A549 (cell line): ENCODE measurements at regions not wholly inside any gene's neighbourhood (a gene's known extent, or its start where the extent isn't known, plus 50 kb on each side); places are given as distances from the start of the nearest gene placed in this dataset.

Source experiments
- ATAC-seq, 2 experiments: fragments of 200-7000 bp in 1 of 2; fragments of >200 bp in 1 of 2; cut with Nextera tagmentation in 1 of 2; cut with Tn5 transposase in 1 of 2; 3 replicates each; pipeline versions ENCODE4 v1.8.0 to v1.9.1; 2018 to 2020; ENCODE audit warnings: mild to moderate bottlenecking in 1 of 2, moderate library complexity in 1 of 2
- CTCF ChIA-PET: fragments of 300-600 bp; sonication (Branson Sonifier 250); formaldehyde crosslinking; extraction: SDS; loops from one replicate; lab custom pipeline; 2021; ENCODE audit warnings: antibody characterized with exemption, inconsistent platforms; lab: Yijun Ruan, JAX
- POLR2A ChIA-PET: fragments of 350-600 bp; formaldehyde crosslinking; extraction: SDS; loops from one replicate; lab custom pipeline; 2021; ENCODE audit warnings: antibody characterized with exemption, inconsistent platforms; lab: Yijun Ruan, JAX
- DNase-seq, 2 experiments: peaks; one replicate each; pipeline versions ENCODE4 v3.0.0 to v3.0.0-alpha.2; 2011 to 2016; ENCODE audit warnings: low read depth in 1 of 2, low spot score in 1 of 2
- FAIRE-seq: peaks from 2 replicates; lab custom pipeline; 2011; peaks lifted over from hg19 to GRCh38; lab: Jason Lieb, UNC
- H3K27ac ChIP-seq, 2 experiments: fragments of >200 bp; sonication (Bioruptor Twin); formaldehyde crosslinking; 3 replicates each; pipeline ENCODE4 v1.5.1; 2016 to 2017
- H3K4me1 ChIP-seq: fragments of >200 bp; sonication (Bioruptor Twin); formaldehyde crosslinking; 3 replicates; pipeline ENCODE4 v1.6.1; 2016
- H3K4me2 ChIP-seq: fragments of >200 bp; sonication (Bioruptor Twin); formaldehyde crosslinking; 3 replicates; pipeline ENCODE4 v1.6.1; 2016
- H3K4me3 ChIP-seq: fragments of >200 bp; sonication (Bioruptor Twin); formaldehyde crosslinking; 3 replicates; pipeline ENCODE4 v1.5.1; 2016
- H3K9me3 ChIP-seq: fragments of >200 bp; sonication (Bioruptor Twin); formaldehyde crosslinking; 3 replicates; pipeline ENCODE4 v1.6.1; 2016
- ATOH8 ChIP-seq: fragments of 250-450 bp; sonication (Bioruptor Pico); IDR thresholded peaks from 2 replicates; pipeline ENCODE4 v1.5.0; 2020; ENCODE audit warnings: low read depth, mild to moderate bottlenecking, moderate library complexity
- BHLHE40 ChIP-seq: IDR thresholded peaks from 2 replicates; pipeline ENCODE4 v1.6.1; 2012; ENCODE audit warnings: low read depth, low read length, inconsistent platforms
- CBX2 ChIP-seq: fragments of 200-600 bp; sonication (generic); IDR thresholded peaks from 2 replicates; pipeline ENCODE4 v1.6.1; 2016; ENCODE audit warnings: low read depth, mild to moderate bottlenecking, borderline replicate concordance
- CBX8 ChIP-seq: fragments of 200-600 bp; sonication (generic); IDR thresholded peaks from 2 replicates; pipeline ENCODE4 v1.6.1; 2016
- CHD2 ChIP-seq: fragments of 150-350 bp; IDR thresholded peaks from 2 replicates; pipeline ENCODE4 v1.6.1; 2014; ENCODE audit warnings: low read length; ENCODE audit not compliant: partially characterized antibody
- CHD4 ChIP-seq: fragments of 200-600 bp; sonication (generic); IDR thresholded peaks from 2 replicates; pipeline ENCODE4 v1.6.1; 2016; ENCODE audit warnings: antibody characterized with exemption, mild to moderate bottlenecking, borderline replicate concordance
- CTCF ChIP-seq: fragments of >200 bp; sonication (Bioruptor Twin); formaldehyde crosslinking; IDR thresholded peaks from 3 replicates; pipeline ENCODE4 v1.5.1; 2016
- EHMT2 ChIP-seq: fragments of 200-600 bp; sonication (generic); IDR thresholded peaks from 2 replicates; pipeline ENCODE4 v1.6.1; 2016; ENCODE audit warnings: antibody characterized with exemption, low read depth, mild to moderate bottlenecking, moderate library complexity
- ESRRA ChIP-seq: fragments of 150-350 bp; IDR thresholded peaks from 2 replicates; pipeline ENCODE4 v1.6.1; 2014; ENCODE audit warnings: mild to moderate bottlenecking, low read length, borderline replicate concordance
- FOXS1 ChIP-seq: fragments of 250-450 bp; sonication (Bioruptor Pico); IDR thresholded peaks from 2 replicates; pipeline ENCODE4 v1.5.0; 2020; ENCODE audit warnings: mild to moderate bottlenecking, moderate library complexity
- HOXA7 ChIP-seq: fragments of 250-450 bp; sonication (Bioruptor Pico); IDR thresholded peaks from 2 replicates; pipeline ENCODE4 v1.5.0; 2020; ENCODE audit warnings: mild to moderate bottlenecking, moderate library complexity
- JUN ChIP-seq, 2 experiments: fragments of >200 bp; sonication (Bioruptor Twin); formaldehyde crosslinking; IDR thresholded peaks; 2 replicates in 1 of 2; 3 replicates in 1 of 2; pipeline ENCODE4 v1.6.1; 2016 to 2017
- JUNB ChIP-seq: fragments of >200 bp; sonication (Bioruptor Twin); formaldehyde crosslinking; IDR thresholded peaks from 2 replicates; pipeline ENCODE4 v1.6.1; 2016
- KDM1A ChIP-seq: fragments of 200-600 bp; sonication (generic); IDR thresholded peaks from 2 replicates; pipeline ENCODE4 v1.6.1; 2016; ENCODE audit warnings: low read depth, mild to moderate bottlenecking
- KDM5A ChIP-seq: fragments of 200-600 bp; sonication (generic); IDR thresholded peaks from 2 replicates; pipeline ENCODE4 v1.6.1; 2016; ENCODE audit warnings: antibody characterized with exemption, mild to moderate bottlenecking
- MAZ ChIP-seq: fragments of 150-350 bp; IDR thresholded peaks from 2 replicates; pipeline ENCODE4 v1.6.1; 2014; ENCODE audit warnings: antibody characterized with exemption, low read depth, low read length, borderline replicate concordance
- MYC ChIP-seq: IDR thresholded peaks from 2 replicates; pipeline ENCODE4 v1.6.1; 2012; ENCODE audit warnings: mild to moderate bottlenecking, inconsistent platforms, low read length, improper control_type of control experiment, borderline replicate concordance
- NFE2L2 ChIP-seq: fragments of 150-350 bp; conservative IDR thresholded peaks from 2 replicates; pipeline ENCODE4 v1.6.1; 2014; ENCODE audit warnings: low read length
- POLR2A ChIP-seq: IDR thresholded peaks from 2 replicates; pipeline ENCODE4 v1.6.1; 2012; ENCODE audit warnings: mild to moderate bottlenecking, low read length
- POLR2AphosphoS2 ChIP-seq: conservative IDR thresholded peaks from 2 replicates; pipeline ENCODE4 v1.6.1; 2012; ENCODE audit warnings: low read length, improper control_type of control experiment, inconsistent platforms
- RAD21 ChIP-seq, 2 experiments: fragments of >200 bp in 1 of 2; sonication (Bioruptor Twin) in 1 of 2; formaldehyde crosslinking in 1 of 2; IDR thresholded peaks in 1 of 2; conservative IDR thresholded peaks in 1 of 2; 2 replicates in 1 of 2; 3 replicates in 1 of 2; pipeline ENCODE4 v1.6.1; 2012 to 2018; ENCODE audit warnings: inconsistent platforms in 1 of 2
- REST ChIP-seq: fragments of 200-600 bp; sonication (generic); IDR thresholded peaks from 2 replicates; pipeline ENCODE4 v1.6.1; 2016; ENCODE audit warnings: antibody characterized with exemption, mild to moderate bottlenecking, moderate library complexity
- RFX5 ChIP-seq: fragments of 450-650 bp; IDR thresholded peaks from 2 replicates; pipeline ENCODE4 v1.7.1; 2014; ENCODE audit warnings: antibody characterized with exemption, mild to moderate bottlenecking, moderate library complexity
- RNF2 ChIP-seq: fragments of 200-600 bp; sonication (generic); IDR thresholded peaks from 2 replicates; pipeline ENCODE4 v1.6.1; 2016; ENCODE audit warnings: low read depth, mild to moderate bottlenecking, antibody characterized with exemption, moderate library complexity, borderline replicate concordance
- SREBF2 ChIP-seq: fragments of 450-650 bp; IDR thresholded peaks from 2 replicates; pipeline ENCODE4 v1.6.1; 2014; ENCODE audit warnings: mild to moderate bottlenecking, moderate library complexity
- TP53 ChIP-seq: fragments of 250-450 bp; sonication (Bioruptor Pico); IDR thresholded peaks from 2 replicates; pipeline ENCODE4 v1.5.0; 2021; ENCODE audit warnings: mild to moderate bottlenecking, moderate library complexity
- WGBS: methylation state at CpG from one replicate; pipeline ENCODE4 v1.1.6; 2017; ENCODE audit errors: missing lambda C conversion rate; 5-methylcytosine and 5-hydroxymethylcytosine counted together
- TF ChIP-seq, protein P1 (sequence below): fragments of >200 bp; sonication (Bioruptor Twin); formaldehyde crosslinking; IDR thresholded peaks from 3 replicates; pipeline ENCODE4 v1.6.1; 2016

GRCh38 chr21:19908390-19908789, 1089.8 kb upstream of the NCAM2 start:
- DNase-seq (no peak), ATAC-seq (no peak), FAIRE-seq (no peak)
- no peak overlapping the region for H3K4me3 ChIP-seq
- WGBS, result 0% methylated on average over 1 of the region's 1 CpG
- no peaks in the 10 kb centered on the region for H3K4me1 ChIP-seq
- H3K27ac ChIP-seq, result no peak overlapping the region
- H3K9me3 ChIP-seq, result no peaks in the 10 kb centered on the region
- ChIA-PET POLR2A (no interaction called here), CTCF (no interaction called here)
- H3K4me2 ChIP-seq, result no peak overlapping the region
- TF ChIP-seq FOXS1 (CRISPR knock-in tag) (no peak), REST (no peak), CTCF (no peak), BHLHE40 (no peak), MAZ (no peak), RAD21 (conservative IDR thresholded peaks at IDR 0.05 in 1 of 2, IDR thresholded peaks at IDR 0.05 in 1 of 2) (no peak), NFE2L2 (no peak), RFX5 (no peak), KDM1A (no peak), CBX2 (no peak), CBX8 (no peak), MYC (no peak), POLR2AphosphoS2 (no peak), JUN (IDR thresholded peaks at IDR 0.05) (no peak), KDM5A (no peak), POLR2A (no peak)
- TF ChIP-seq, protein P1, sequence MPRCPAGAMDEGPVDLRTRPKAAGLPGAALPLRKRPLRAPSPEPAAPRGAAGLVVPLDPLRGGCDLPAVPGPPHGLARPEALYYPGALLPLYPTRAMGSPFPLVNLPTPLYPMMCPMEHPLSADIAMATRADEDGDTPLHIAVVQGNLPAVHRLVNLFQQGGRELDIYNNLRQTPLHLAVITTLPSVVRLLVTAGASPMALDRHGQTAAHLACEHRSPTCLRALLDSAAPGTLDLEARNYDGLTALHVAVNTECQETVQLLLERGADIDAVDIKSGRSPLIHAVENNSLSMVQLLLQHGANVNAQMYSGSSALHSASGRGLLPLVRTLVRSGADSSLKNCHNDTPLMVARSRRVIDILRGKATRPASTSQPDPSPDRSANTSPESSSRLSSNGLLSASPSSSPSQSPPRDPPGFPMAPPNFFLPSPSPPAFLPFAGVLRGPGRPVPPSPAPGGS, result no peak

- FAIRE-seq, result no peak
- WGBS, result 16% methylated on average over 6 of the region's 6 CpGs
- TF ChIP-seq ATOH8 (CRISPR knock-in tag) (no peak), EHMT2 (no peak), REST (no peak), BHLHE40 (no peak), JUNB (no peak), HOXA7 (CRISPR knock-in tag) (no peak), ESRRA (no peak), RNF2 (no peak), SREBF2 (no peak), CHD4 (no peak), TP53 (no peak), MYC (no peak), CHD2 (no peak)
Measured at GRCh38 chr21:19914028-19914427, 1084.2 kb upstream of the NCAM2 start.

More at GRCh38 chr21:19914028-19914427, 1084.2 kb upstream of the NCAM2 start:
- POLR2A ChIA-PET, result no interaction called here
- H3K9me3 ChIP-seq, result no peaks in the 10 kb centered on the region
- no peak overlapping the region for H3K4me2 ChIP-seq
- DNase-seq (no peak), ATAC-seq (no peak)
- H3K4me1 ChIP-seq, result no peaks in the 10 kb centered on the region
- no peak overlapping the region for H3K27ac ChIP-seq
- H3K4me3 ChIP-seq, result no peak overlapping the region
- CTCF ChIA-PET, result interaction anchor here (1.2 kb wide), 1 partner anchor 22 kb away, joined by 4 read pairs; no protein-coding TSS in a partner anchor
